Colonic mucosa (tissue), 4 donors: ENCODE measurements at regions not wholly inside any gene's neighbourhood (a gene's known extent, or its start where the extent isn't known, plus 50 kb on each side); places are given as distances from the start of the nearest gene placed in this dataset.

ENCODE experiments used
- DNase-seq: peaks from one replicate; pipeline ENCODE4 v3.0.0-alpha.2; 2020
- H3K27ac ChIP-seq: fragments of 200-600 bp; one replicate; pipeline ENCODE4 v1.8.0; 2021
- H3K27me3 ChIP-seq: fragments of 200-600 bp; one replicate; pipeline ENCODE4 v1.8.0; 2021
- H3K36me3 ChIP-seq: fragments of 200-600 bp; one replicate; pipeline ENCODE4 v1.8.0; 2021
- H3K4me1 ChIP-seq: fragments of 200-600 bp; one replicate; pipeline ENCODE4 v1.8.0; 2021; ENCODE audit warnings: mild to moderate bottlenecking
- H3K4me3 ChIP-seq: fragments of 200-600 bp; one replicate; pipeline ENCODE4 v1.8.0; 2021
- H3K9ac ChIP-seq, 2 donors: one replicate each; pipeline ENCODE4 v1.7.0; 2013; ENCODE audit warnings: control low read depth in 2 of 2, low read depth in 2 of 2, low read length in 2 of 2
- H3K9me3 ChIP-seq: fragments of 200-600 bp; one replicate; pipeline ENCODE4 v1.8.0; 2021
- intact Hi-C: fragments of 100-400 bp; cut with DNase I; formaldehyde crosslinking; loops from one replicate; pipeline ENCODE4 v1.14.1; 2022
- TF ChIP-seq, protein P1 (sequence below): fragments of 200-600 bp; IDR thresholded peaks from one replicate; pipeline ENCODE4 v1.8.0; 2022; ENCODE audit warnings: antibody characterized with exemption, mild to moderate bottlenecking
- donor health status: healthy.
- donor health status: DM: no; HTN: no; CAD: no.
- donor health status: DM: no; HTN: no; CAD: no.

DNA sequence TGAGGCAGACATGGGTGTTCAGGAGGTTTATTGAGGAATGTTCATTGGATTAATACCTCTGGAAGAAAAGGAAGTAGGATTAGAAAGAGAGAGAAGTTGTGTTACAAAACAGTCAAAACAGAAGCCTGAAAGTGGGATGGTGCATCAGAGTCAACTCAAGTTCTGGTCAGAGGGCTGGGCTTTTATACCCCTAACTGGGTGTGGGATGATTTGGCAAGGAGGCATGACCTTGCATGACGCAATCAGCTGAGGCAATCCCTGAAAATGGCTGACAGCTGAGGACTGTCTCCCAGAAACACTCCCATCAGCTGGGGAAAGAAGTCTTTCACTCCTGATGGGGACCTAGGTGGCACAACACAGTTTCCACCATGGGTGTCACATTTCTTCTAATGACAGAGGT is 818.2 kb downstream of the SATB2 start:
- no peaks in the 10 kb centered on the region for H3K27me3 ChIP-seq
- no peak overlapping the region for H3K4me3 ChIP-seq
- DNase-seq = no peak
- intact Hi-C loops = no loop called here
- H3K9ac ChIP-seq = no peak overlapping the region
- no peaks in the 10 kb centered on the region for H3K9me3 ChIP-seq
- TF ChIP-seq, protein P1, sequence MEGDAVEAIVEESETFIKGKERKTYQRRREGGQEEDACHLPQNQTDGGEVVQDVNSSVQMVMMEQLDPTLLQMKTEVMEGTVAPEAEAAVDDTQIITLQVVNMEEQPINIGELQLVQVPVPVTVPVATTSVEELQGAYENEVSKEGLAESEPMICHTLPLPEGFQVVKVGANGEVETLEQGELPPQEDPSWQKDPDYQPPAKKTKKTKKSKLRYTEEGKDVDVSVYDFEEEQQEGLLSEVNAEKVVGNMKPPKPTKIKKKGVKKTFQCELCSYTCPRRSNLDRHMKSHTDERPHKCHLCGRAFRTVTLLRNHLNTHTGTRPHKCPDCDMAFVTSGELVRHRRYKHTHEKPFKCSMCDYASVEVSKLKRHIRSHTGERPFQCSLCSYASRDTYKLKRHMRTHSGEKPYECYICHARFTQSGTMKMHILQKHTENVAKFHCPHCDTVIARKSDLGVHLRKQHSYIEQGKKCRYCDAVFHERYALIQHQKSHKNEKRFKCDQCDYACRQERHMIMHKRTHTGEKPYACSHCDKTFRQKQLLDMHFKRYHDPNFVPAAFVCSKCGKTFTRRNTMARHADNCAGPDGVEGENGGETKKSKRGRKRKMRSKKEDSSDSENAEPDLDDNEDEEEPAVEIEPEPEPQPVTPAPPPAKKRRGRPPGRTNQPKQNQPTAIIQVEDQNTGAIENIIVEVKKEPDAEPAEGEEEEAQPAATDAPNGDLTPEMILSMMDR = no peak
- H3K27ac ChIP-seq = no peak overlapping the region
- H3K4me1 ChIP-seq = peaks cover 4% of the 10 kb centered on the region
- no peaks in the 10 kb centered on the region for H3K36me3 ChIP-seq

- Histone ChIP-seq H3K27me3 (no peaks in the 10 kb centered on the region), H3K4me3 (no peak overlapping the region), H3K27ac (no peak overlapping the region), H3K9ac (no peak overlapping the region), H3K4me1 (peaks cover 4% of the 10 kb centered on the region), H3K9me3 (no peaks in the 10 kb centered on the region), H3K36me3 (no peaks in the 10 kb centered on the region)
- no peak for DNase-seq
- intact Hi-C loops = no loop called here
- TF ChIP-seq, protein P1 = no peak
Measured at GRCh38 chr2:198638577-198638976, 819.2 kb downstream of the SATB2 start.

GRCh38 chr2:198630384-198630783 is 826.0 kb downstream of the PLCL1 start:
- no peaks in the 10 kb centered on the region for H3K36me3 ChIP-seq
- H3K27me3 ChIP-seq = no peaks in the 10 kb centered on the region
- H3K9me3 ChIP-seq = no peaks in the 10 kb centered on the region
- TF ChIP-seq, protein P1 = no peak
- no peaks in the 10 kb centered on the region for H3K4me1 ChIP-seq
- DNase-seq = no peak
- no peak overlapping the region for H3K4me3 ChIP-seq
- H3K9ac ChIP-seq = no peak overlapping the region
- intact Hi-C loops = no loop called here
- H3K27ac ChIP-seq = no peak overlapping the region

DNA sequence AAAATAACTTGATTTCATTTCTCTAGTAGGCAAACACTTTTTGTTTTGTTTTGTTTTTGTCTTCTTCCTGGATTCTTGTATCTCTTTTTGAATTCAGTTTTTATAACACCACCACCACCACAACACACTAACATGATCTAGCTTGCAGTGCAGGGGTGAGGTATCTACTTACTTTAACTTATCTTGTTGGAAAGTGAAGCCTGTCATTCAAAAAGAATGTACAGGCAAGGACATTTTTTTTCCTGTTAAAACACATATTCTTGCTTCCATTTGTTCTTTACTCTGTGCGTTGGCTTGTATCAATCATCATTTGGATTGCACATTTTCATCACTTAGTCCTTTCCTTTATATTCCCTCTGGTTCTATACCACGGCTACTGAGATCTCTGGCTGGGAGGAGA is 824.2 kb downstream of the PLCL1 start:
- H3K27me3 ChIP-seq = no peaks in the 10 kb centered on the region
- no peak overlapping the region for H3K9ac ChIP-seq
- no peak overlapping the region for H3K4me3 ChIP-seq
- TF ChIP-seq, protein P1 = no peak
- intact Hi-C loops = no loop called here
- no peak for DNase-seq
- H3K27ac ChIP-seq = no peak overlapping the region
- no peaks in the 10 kb centered on the region for H3K9me3 ChIP-seq
- no peaks in the 10 kb centered on the region for H3K4me1 ChIP-seq
- no peaks in the 10 kb centered on the region for H3K36me3 ChIP-seq

- Histone ChIP-seq H3K4me1 (no peaks in the 10 kb centered on the region), H3K9me3 (no peaks in the 10 kb centered on the region), H3K4me3 (no peak overlapping the region), H3K27ac (no peak overlapping the region), H3K9ac (no peak overlapping the region), H3K27me3 (no peaks in the 10 kb centered on the region), H3K36me3 (no peaks in the 10 kb centered on the region)
- intact Hi-C loops = no loop called here
- no peak for DNase-seq
- TF ChIP-seq, protein P1 = no peak
Measured at GRCh38 chr2:198622986-198623730, 818.8 kb downstream of the PLCL1 start.
